ENCODE measurements at regions not wholly inside any gene's neighbourhood (a gene's known extent, or its start where the extent isn't known, plus 50 kb on each side); places are given as distances from the start of the nearest gene placed in this dataset.

DNA sequence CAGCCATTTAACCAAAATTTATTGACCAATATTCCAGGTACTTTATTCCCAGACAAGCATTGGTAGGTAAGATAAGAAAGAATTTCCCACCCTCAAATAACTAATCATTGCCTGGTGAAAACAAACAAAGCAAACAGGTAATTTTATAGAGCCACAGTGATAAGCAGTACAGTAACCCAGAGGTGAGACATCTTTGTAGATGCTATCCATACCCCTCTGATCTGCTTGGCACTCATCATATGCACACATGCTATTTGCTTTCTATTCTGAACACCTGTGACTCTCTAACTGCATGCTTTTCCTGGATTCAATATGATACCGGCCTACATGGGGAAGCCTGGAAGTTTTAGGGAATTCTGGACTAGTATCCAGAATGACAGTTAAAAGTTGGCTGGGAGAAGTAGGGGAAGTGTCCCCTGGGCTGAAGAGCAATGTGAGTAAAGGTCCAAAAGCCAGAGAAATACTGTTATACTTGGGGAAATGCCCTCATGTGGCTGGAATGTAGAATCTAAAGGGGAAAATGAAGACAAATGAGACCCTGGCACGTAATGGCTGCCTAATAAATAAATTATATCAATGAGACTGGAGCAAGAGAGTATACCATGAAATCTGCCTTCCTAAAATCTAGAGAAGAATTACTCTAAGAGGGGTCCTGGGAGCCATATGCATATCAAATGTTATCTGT lies 243.8 kb upstream of the ADAMTSL1 start (continued):
- TF ChIP-seq, protein P1, sequence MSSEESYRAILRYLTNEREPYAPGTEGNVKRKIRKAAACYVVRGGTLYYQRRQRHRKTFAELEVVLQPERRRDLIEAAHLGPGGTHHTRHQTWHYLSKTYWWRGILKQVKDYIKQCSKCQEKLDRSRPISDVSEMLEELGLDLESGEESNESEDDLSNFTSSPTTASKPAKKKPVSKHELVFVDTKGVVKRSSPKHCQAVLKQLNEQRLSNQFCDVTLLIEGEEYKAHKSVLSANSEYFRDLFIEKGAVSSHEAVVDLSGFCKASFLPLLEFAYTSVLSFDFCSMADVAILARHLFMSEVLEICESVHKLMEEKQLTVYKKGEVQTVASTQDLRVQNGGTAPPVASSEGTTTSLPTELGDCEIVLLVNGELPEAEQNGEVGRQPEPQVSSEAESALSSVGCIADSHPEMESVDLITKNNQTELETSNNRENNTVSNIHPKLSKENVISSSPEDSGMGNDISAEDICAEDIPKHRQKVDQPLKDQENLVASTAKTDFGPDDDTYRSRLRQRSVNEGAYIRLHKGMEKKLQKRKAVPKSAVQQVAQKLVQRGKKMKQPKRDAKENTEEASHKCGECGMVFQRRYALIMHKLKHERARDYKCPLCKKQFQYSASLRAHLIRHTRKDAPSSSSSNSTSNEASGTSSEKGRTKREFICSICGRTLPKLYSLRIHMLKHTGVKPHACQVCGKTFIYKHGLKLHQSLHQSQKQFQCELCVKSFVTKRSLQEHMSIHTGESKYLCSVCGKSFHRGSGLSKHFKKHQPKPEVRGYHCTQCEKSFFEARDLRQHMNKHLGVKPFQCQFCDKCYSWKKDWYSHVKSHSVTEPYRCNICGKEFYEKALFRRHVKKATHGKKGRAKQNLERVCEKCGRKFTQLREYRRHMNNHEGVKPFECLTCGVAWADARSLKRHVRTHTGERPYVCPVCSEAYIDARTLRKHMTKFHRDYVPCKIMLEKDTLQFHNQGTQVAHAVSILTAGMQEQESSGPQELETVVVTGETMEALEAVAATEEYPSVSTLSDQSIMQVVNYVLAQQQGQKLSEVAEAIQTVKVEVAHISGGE (CRISPR knock-in tag; IDR thresholded peaks at IDR 0.05): no peak
- TF ChIP-seq, protein P2, sequence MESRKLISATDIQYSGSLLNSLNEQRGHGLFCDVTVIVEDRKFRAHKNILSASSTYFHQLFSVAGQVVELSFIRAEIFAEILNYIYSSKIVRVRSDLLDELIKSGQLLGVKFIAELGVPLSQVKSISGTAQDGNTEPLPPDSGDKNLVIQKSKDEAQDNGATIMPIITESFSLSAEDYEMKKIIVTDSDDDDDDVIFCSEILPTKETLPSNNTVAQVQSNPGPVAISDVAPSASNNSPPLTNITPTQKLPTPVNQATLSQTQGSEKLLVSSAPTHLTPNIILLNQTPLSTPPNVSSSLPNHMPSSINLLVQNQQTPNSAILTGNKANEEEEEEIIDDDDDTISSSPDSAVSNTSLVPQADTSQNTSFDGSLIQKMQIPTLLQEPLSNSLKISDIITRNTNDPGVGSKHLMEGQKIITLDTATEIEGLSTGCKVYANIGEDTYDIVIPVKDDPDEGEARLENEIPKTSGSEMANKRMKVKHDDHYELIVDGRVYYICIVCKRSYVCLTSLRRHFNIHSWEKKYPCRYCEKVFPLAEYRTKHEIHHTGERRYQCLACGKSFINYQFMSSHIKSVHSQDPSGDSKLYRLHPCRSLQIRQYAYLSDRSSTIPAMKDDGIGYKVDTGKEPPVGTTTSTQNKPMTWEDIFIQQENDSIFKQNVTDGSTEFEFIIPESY (IDR thresholded peaks at IDR 0.05): no peak

DNA sequence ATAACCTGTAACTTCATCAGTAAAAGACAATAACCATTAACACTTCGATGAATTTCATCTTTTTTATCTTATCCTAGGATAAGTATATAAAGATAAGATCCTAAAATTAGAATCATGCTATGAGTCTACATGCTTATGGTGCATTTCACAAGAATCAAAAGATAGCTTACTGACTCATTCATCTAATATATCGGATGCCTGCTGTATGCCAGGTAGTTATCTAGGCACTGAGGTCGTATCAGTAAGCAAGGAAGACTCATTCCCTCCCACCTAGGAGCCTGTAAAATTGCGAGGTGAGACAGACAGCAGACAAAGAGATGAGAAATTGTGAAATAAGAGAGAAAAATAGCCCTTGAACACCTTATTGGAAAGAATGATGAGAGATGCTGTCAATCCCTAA lies 240.6 kb upstream of the ADAMTSL1 start:
- intact Hi-C loops (cut with micrococcal nuclease; ENCODE audit: unreplicated experiment) (no loop called here), in situ Hi-C loops (cut with MboI) (no loop called here)
- 0% methylated on average over 4 of the region's 4 CpGs for WGBS (ENCODE audit: insufficient coverage, insufficient replicate concordance, low lambda C conversion rate, missing lambda C conversion rate)
- ATAC-seq (no peak), FAIRE-seq (no peak), DNase-seq (ENCODE audit: low read depth, low spot score) (no peak)
- Histone ChIP-seq H3K27ac (ENCODE audit: control insufficient read depth, insufficient read depth) (no peak overlapping the region), H3K9ac (ENCODE audit: control insufficient read depth, insufficient read depth, low read length) (no peak overlapping the region), H3K4me1 (ENCODE audit: control insufficient read depth, insufficient read depth, low read length) (no peaks in the 10 kb centered on the region), H4K20me1 (ENCODE audit: control insufficient read depth, insufficient read depth) (no peaks in the 10 kb centered on the region), H3K36me3 (ENCODE audit: control insufficient read depth in 2 of 2, insufficient read depth in 2 of 2, low read length in 1 of 2) (no peaks in the 10 kb centered on the region), H2AFZ (ENCODE audit: control insufficient read depth, low read depth, low read length) (no peak overlapping the region), H3K9me3 (replicated peaks; ENCODE audit: control insufficient read depth, insufficient read depth, low read length) (no peaks in the 10 kb centered on the region), H3K4me2 (ENCODE audit: control insufficient read depth, insufficient read depth) (no peak overlapping the region), H3K79me2 (ENCODE audit: control insufficient read depth, insufficient read depth, low read length) (no peaks in the 10 kb centered on the region), H3K27me3 (replicated peaks in 1 of 2; ENCODE audit: control insufficient read depth in 2 of 2, insufficient read depth in 2 of 2, low read length in 1 of 2) (no peaks in the 10 kb centered on the region), H3K4me3 (no peak overlapping the region)
- ChIA-PET CTCF (no interaction called here), SMC1A (ENCODE audit: uncharacterized antibody, unreplicated experiment) (no interaction called here), POLR2A (no interaction called here), RAD21 (ENCODE audit: unreplicated experiment) (no interaction called here)
- BruUV-seq (replicated peaks): no TSS peak
- TF ChIP-seq NFYB (IDR thresholded peaks at IDR 0.05; ENCODE audit: insufficient read depth, low read depth, low read length) (no peak), POLR2AphosphoS2 (IDR thresholded peaks at IDR 0.05; ENCODE audit: low read depth, low read length) (no peak), KDM1A (IDR thresholded peaks at IDR 0.05; ENCODE audit: borderline replicate concordance) (no peak), BACH1 (IDR thresholded peaks at IDR 0.05; ENCODE audit: borderline replicate concordance) (no peak), RFX5 (IDR thresholded peaks at IDR 0.05; ENCODE audit: low read depth, low read length) (no peak), RAD21 (IDR thresholded peaks at IDR 0.05; ENCODE audit: insufficient read depth, low read depth, low read length) (no peak), ESRRA (IDR thresholded peaks at IDR 0.05; ENCODE audit: low read length) (no peak), NRF1 (conservative IDR thresholded peaks at IDR 0.05; ENCODE audit: low read depth, low read length) (no peak), MTA3 (IDR thresholded peaks at IDR 0.05; ENCODE audit: borderline replicate concordance, low read length) (no peak)
- TF ChIP-seq, protein P3, sequence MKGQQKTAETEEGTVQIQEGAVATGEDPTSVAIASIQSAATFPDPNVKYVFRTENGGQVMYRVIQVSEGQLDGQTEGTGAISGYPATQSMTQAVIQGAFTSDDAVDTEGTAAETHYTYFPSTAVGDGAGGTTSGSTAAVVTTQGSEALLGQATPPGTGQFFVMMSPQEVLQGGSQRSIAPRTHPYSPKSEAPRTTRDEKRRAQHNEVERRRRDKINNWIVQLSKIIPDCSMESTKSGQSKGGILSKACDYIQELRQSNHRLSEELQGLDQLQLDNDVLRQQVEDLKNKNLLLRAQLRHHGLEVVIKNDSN (IDR thresholded peaks at IDR 0.05; ENCODE audit: borderline replicate concordance, extremely low read length, insufficient read depth, low read depth, low read length): no peak
- TF ChIP-seq, protein P4, sequence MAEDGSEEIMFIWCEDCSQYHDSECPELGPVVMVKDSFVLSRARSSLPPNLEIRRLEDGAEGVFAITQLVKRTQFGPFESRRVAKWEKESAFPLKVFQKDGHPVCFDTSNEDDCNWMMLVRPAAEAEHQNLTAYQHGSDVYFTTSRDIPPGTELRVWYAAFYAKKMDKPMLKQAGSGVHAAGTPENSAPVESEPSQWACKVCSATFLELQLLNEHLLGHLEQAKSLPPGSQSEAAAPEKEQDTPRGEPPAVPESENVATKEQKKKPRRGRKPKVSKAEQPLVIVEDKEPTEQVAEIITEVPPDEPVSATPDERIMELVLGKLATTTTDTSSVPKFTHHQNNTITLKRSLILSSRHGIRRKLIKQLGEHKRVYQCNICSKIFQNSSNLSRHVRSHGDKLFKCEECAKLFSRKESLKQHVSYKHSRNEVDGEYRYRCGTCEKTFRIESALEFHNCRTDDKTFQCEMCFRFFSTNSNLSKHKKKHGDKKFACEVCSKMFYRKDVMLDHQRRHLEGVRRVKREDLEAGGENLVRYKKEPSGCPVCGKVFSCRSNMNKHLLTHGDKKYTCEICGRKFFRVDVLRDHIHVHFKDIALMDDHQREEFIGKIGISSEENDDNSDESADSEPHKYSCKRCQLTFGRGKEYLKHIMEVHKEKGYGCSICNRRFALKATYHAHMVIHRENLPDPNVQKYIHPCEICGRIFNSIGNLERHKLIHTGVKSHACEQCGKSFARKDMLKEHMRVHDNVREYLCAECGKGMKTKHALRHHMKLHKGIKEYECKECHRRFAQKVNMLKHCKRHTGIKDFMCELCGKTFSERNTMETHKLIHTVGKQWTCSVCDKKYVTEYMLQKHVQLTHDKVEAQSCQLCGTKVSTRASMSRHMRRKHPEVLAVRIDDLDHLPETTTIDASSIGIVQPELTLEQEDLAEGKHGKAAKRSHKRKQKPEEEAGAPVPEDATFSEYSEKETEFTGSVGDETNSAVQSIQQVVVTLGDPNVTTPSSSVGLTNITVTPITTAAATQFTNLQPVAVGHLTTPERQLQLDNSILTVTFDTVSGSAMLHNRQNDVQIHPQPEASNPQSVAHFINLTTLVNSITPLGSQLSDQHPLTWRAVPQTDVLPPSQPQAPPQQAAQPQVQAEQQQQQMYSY (CRISPR knock-in tag; IDR thresholded peaks at IDR 0.05): no peak
